PC-3 (cell line): ENCODE measurements at regions not wholly inside any gene's neighbourhood (a gene's known extent, or its start where the extent isn't known, plus 50 kb on each side); places are given as distances from the start of the nearest gene placed in this dataset.

Source experiments
- ATAC-seq: fragments of 200-7000 bp; cut with Tn5 transposase; 2 replicates; pipeline ENCODE4 v1.9.1; 2020; ENCODE audit warnings: mild to moderate bottlenecking, moderate library complexity
- BruUV-seq: library from RNA; stranded (reverse); fragments of 400-500 nt; replicated peaks from 2 replicates; lab custom pipeline; 2021; lab: Mats Ljungman, UMichigan
- CTCF ChIA-PET: fragments of 300-600 bp; sonication (Branson Sonifier 250); formaldehyde crosslinking; loops from one replicate; lab custom pipeline; 2022; ENCODE audit warnings: antibody characterized with exemption; lab: Charles Lee
- POLR2A ChIA-PET: fragments of 300-600 bp; sonication (Branson Sonifier 250); formaldehyde crosslinking; loops from one replicate; lab custom pipeline; 2022; ENCODE audit warnings: antibody characterized with exemption; ENCODE audit not compliant: unreplicated experiment; lab: Charles Lee
- DNase-seq: peaks from one replicate; pipeline ENCODE4 v3.0.0-alpha.2; 2015
- H2AFZ ChIP-seq: fragments of 300-600 bp; sonication (generic); 2 replicates; pipeline ENCODE4 v1.6.0; 2016; ENCODE audit warnings: antibody characterized with exemption, low read length
- H3F3A ChIP-seq: fragments of 300-600 bp; sonication (generic); one replicate; pipeline ENCODE4 v1.6.0; 2017; ENCODE audit warnings: antibody characterized with exemption, low read length, control low read depth, mild to moderate bottlenecking; ENCODE audit not compliant: unreplicated experiment
- H3K27ac ChIP-seq: fragments of 300-600 bp; sonication (generic); 2 replicates; pipeline ENCODE4 v1.5.1; 2016; ENCODE audit warnings: mild to moderate bottlenecking, low read length
- H3K27me3 ChIP-seq: fragments of 300-600 bp; sonication (generic); 2 replicates; pipeline ENCODE4 v1.6.1; 2016; ENCODE audit warnings: low read length, mixed read lengths
- H3K36me3 ChIP-seq: fragments of 300-600 bp; sonication (generic); 2 replicates; pipeline ENCODE4 v1.6.1; 2016; ENCODE audit warnings: low read depth, mixed run types, low read length, mixed read lengths
- H3K4me1 ChIP-seq: fragments of 300-600 bp; sonication (generic); 2 replicates; pipeline ENCODE4 v1.5.1; 2016; ENCODE audit warnings: low read length; ENCODE audit not compliant: insufficient read depth
- H3K4me2 ChIP-seq: fragments of 300-600 bp; sonication (generic); 2 replicates; pipeline ENCODE4 v1.6.0; 2016; ENCODE audit warnings: low read length
- H3K4me3 ChIP-seq: fragments of 300-600 bp; sonication (generic); 2 replicates; pipeline ENCODE4 v1.5.1; 2016; ENCODE audit warnings: mild to moderate bottlenecking, low read length, mixed read lengths
- H3K79me2 ChIP-seq: fragments of 300-600 bp; sonication (generic); 2 replicates; pipeline ENCODE4 v1.6.1; 2017; ENCODE audit warnings: low read length, mixed read lengths
- H3K9ac ChIP-seq: fragments of 300-600 bp; sonication (generic); 2 replicates; pipeline ENCODE4 v1.6.0; 2016; ENCODE audit warnings: mild to moderate bottlenecking, low read length
- H3K9me2 ChIP-seq: fragments of 300-600 bp; sonication (generic); replicated peaks from 2 replicates; pipeline ENCODE4 v1.6.1; 2016; ENCODE audit warnings: mixed run types, low read length, mixed read lengths
- H3K9me3 ChIP-seq: fragments of 300-600 bp; sonication (generic); 2 replicates; pipeline ENCODE4 v1.6.1; 2016; ENCODE audit warnings: low read length, mixed read lengths
- H4K20me1 ChIP-seq: fragments of 300-600 bp; sonication (generic); 2 replicates; pipeline ENCODE4 v1.6.1; 2016; ENCODE audit warnings: low read length, mixed read lengths
- CTCF ChIP-seq: fragments of 300-600 bp; sonication (generic); conservative IDR thresholded peaks from 2 replicates; pipeline ENCODE4 v1.5.1; 2017; ENCODE audit warnings: antibody characterized with exemption, low read depth, mild to moderate bottlenecking, low read length
- EZH2 ChIP-seq: fragments of 300-600 bp; sonication (generic); IDR thresholded peaks from one replicate; pipeline ENCODE4 v1.6.1; 2017; ENCODE audit warnings: antibody characterized with exemption, mild to moderate bottlenecking, low read length; ENCODE audit not compliant: unreplicated experiment
- EZH2phosphoT487 ChIP-seq: fragments of 300-600 bp; sonication (generic); IDR thresholded peaks from 2 replicates; pipeline ENCODE4 v1.6.1; 2018; ENCODE audit warnings: mild to moderate bottlenecking, antibody characterized with exemption, low read length, borderline replicate concordance
- intact Hi-C: fragments of 100-400 bp; cut with micrococcal nuclease; formaldehyde crosslinking; loops from 2 replicates; pipeline ENCODE4 v1.9.0; 2023

- Histone ChIP-seq H3K9me3 (no peaks in the 10 kb centered on the region), H3K79me2 (no peaks in the 10 kb centered on the region), H3K9me2 (no peaks in the 10 kb centered on the region), H3K4me2 (no peak overlapping the region), H2AFZ (no peak overlapping the region), H3K4me3 (no peak overlapping the region), H3K9ac (no peak overlapping the region), H3K4me1 (peaks cover 34% of the 10 kb centered on the region), H3F3A (no peaks in the 10 kb centered on the region), H4K20me1 (no peaks in the 10 kb centered on the region), H3K36me3 (no peaks in the 10 kb centered on the region), H3K27ac (no peak overlapping the region), H3K27me3 (no peaks in the 10 kb centered on the region)
- BruUV-seq, result no TSS peak
- DNase-seq (no peak), ATAC-seq (no peak)
- POLR2A ChIA-PET, result interaction anchor here (0.6 kb wide), 1 partner anchor 44 kb away, joined by 3 read pairs; no protein-coding TSS in a partner anchor
- intact Hi-C loops, result no loop called here
- TF ChIP-seq EZH2 (no peak), EZH2phosphoT487 (no peak), CTCF (no peak)
- CTCF ChIA-PET, result no interaction called here
Observed at GRCh38 chr1:200333329-200333728, 76.5 kb downstream of the ZNF281 start.

- TF ChIP-seq CTCF (no peak), EZH2phosphoT487 (no peak), EZH2 (no peak)
- intact Hi-C loops, result no loop called here
Observed at GRCh38 chr1:200332716-200333115, 77.1 kb downstream of the ZNF281 start.

DNA sequence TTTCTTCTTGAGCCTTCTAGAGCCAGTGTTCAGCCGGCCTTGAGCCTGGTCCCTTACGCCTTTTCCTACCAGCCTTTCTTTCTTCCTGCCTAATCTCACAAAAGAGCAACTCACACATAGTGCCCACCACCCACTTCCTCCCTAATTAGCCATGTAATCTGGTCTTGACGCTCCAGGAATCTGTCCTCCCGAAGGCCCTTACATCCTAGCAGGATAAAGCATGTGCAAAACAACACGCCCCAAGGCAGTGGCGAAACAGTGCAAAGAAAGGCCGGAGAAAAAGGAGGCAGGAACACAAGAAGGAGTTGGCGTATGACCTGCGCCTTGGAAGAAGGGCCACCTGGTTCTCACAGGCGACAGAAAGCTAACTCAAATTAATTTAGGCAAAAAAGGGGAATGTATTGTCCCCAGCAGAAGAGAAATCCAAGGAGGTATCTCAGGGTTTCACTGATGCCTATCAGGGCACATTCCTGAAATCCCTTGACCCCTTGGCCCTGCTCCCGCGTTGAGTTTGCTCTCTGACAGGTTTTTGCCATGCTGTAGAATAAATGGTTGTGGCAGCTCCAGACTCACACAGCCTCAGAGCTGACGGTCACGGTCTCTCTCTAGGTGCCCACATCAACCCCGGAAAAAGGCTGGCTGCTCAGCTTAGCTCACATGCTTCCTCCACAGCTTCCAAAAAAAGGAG lies 79.0 kb downstream of the ZNF281 start:
- TF ChIP-seq EZH2, result no peak
- H3K4me1 ChIP-seq, result peaks cover 17% of the 10 kb centered on the region
- no peaks in the 10 kb centered on the region for H3K27me3 ChIP-seq
- no TSS peak for BruUV-seq
- H3F3A ChIP-seq, result no peaks in the 10 kb centered on the region
- H3K9ac ChIP-seq, result no peak overlapping the region
- POLR2A ChIA-PET, result no interaction called here
- no peaks in the 10 kb centered on the region for H3K79me2 ChIP-seq
- intact Hi-C loops, result no loop called here
- H3K27ac ChIP-seq, result no peak overlapping the region
- H3K9me2 ChIP-seq, result no peaks in the 10 kb centered on the region
- no peaks in the 10 kb centered on the region for H3K36me3 ChIP-seq
- DNase-seq (no peak), ATAC-seq (no peak)
- no peaks in the 10 kb centered on the region for H4K20me1 ChIP-seq
- H2AFZ ChIP-seq, result no peak overlapping the region
- CTCF ChIA-PET, result interaction anchor here (0.6 kb wide), 1 partner anchor 77 kb away, joined by 3 read pairs; no protein-coding TSS in a partner anchor
- no peak overlapping the region for H3K4me2 ChIP-seq
- no peaks in the 10 kb centered on the region for H3K9me3 ChIP-seq
- no peak overlapping the region for H3K4me3 ChIP-seq

More at GRCh38 chr1:200332716-200333115, 77.1 kb downstream of the ZNF281 start:
- H3K27me3 ChIP-seq, result no peaks in the 10 kb centered on the region
- DNase-seq (no peak), ATAC-seq (no peak)
- H3K36me3 ChIP-seq, result no peaks in the 10 kb centered on the region
- H3K9me2 ChIP-seq, result no peaks in the 10 kb centered on the region
- no peaks in the 10 kb centered on the region for H3K79me2 ChIP-seq
- H3K27ac ChIP-seq, result no peak overlapping the region
- no peaks in the 10 kb centered on the region for H4K20me1 ChIP-seq
- no peaks in the 10 kb centered on the region for H3K9me3 ChIP-seq
- no peak overlapping the region for H3K4me2 ChIP-seq
- CTCF ChIA-PET, result no interaction called here
- no peaks in the 10 kb centered on the region for H3F3A ChIP-seq
- no peak overlapping the region for H3K9ac ChIP-seq
- POLR2A ChIA-PET, result no interaction called here
- no peak overlapping the region for H2AFZ ChIP-seq
- no peak overlapping the region for H3K4me3 ChIP-seq
- no TSS peak for BruUV-seq
- H3K4me1 ChIP-seq, result peaks cover 34% of the 10 kb centered on the region
